ENCODE measurements at regions not wholly inside any gene's neighbourhood (a gene's known extent, or its start where the extent isn't known, plus 50 kb on each side); places are given as distances from the start of the nearest gene placed in this dataset.

DNA sequence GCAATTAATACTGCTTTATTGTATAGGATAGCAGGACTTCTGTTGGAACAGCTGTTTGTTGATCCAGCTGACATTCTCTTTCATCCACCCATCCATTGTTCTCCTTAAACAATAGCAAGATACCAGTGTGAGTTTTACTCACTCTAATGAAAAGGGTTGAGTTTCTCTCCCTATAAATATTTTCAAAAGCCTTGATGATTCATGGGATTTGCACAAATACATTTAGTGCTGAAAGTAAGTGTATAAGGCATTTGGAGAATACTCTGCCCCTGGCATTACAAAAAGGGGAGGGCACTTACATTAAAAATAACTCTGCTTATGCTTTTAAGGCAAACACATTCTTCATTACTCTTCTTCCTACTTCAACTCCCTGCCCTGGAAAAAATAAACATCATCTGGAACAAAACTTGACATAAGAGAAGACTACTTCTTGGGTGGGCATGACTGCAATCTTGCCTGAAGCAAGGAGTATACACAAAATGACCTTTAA is 634.9 kb downstream of the METTL15 start:
- no peak for DNase-seq (ENCODE audit: unreplicated experiment)
- Mint-ChIP-seq H3K4me1 (ENCODE audit: insufficient read depth, unreplicated experiment) (peaks cover 7% of the 10 kb centered on the region), H3K27ac (ENCODE audit: low read depth, unreplicated experiment) (no peak overlapping the region), H3K27me3 (ENCODE audit: insufficient read depth, unreplicated experiment) (no peaks in the 10 kb centered on the region), H3K4me3 (ENCODE audit: unreplicated experiment) (no peak overlapping the region), H3K36me3 (ENCODE audit: insufficient read depth, unreplicated experiment) (no peaks in the 10 kb centered on the region), H3K9me3 (ENCODE audit: unreplicated experiment) (peaks cover 17% of the 10 kb centered on the region)
- intact Hi-C loops (cut with micrococcal nuclease): no loop called here
- TF ChIP-seq CTCF (IDR thresholded peaks at IDR 0.05; ENCODE audit: unreplicated experiment): no peak
- ChIA-PET POLR2A (no interaction called here), CTCF (no interaction called here)
- no TSS peak for BruUV-seq (replicated peaks)

- Mint-ChIP-seq H3K27ac (ENCODE audit: low read depth, unreplicated experiment) (no peak overlapping the region), H3K4me1 (ENCODE audit: insufficient read depth, unreplicated experiment) (peaks cover 7% of the 10 kb centered on the region), H3K4me3 (ENCODE audit: unreplicated experiment) (no peak overlapping the region), H3K36me3 (ENCODE audit: insufficient read depth, unreplicated experiment) (no peaks in the 10 kb centered on the region), H3K27me3 (ENCODE audit: insufficient read depth, unreplicated experiment) (no peaks in the 10 kb centered on the region), H3K9me3 (ENCODE audit: unreplicated experiment) (peaks cover 6% of the 10 kb centered on the region)
- intact Hi-C loops (cut with micrococcal nuclease): no loop called here
- TF ChIP-seq CTCF (IDR thresholded peaks at IDR 0.05; ENCODE audit: unreplicated experiment): no peak
- DNase-seq (ENCODE audit: unreplicated experiment): no peak
- CTCF ChIA-PET: interaction anchor here (0.6 kb wide), 1 partner anchor 409 kb away, joined by 3 read pairs; no protein-coding TSS in a partner anchor
- POLR2A ChIA-PET: no interaction called here
- no TSS peak for BruUV-seq (replicated peaks)
These were observed 631.5 kb downstream of the METTL15 start for GRCh38 chr11:28739489-28740280.

- CTCF ChIA-PET: interaction anchor here (0.9 kb wide), 2 partner anchors 23 to 421 kb away, joined by 3 to 4 read pairs; no protein-coding TSS in a partner anchor
- Mint-ChIP-seq H3K27me3 (ENCODE audit: insufficient read depth, unreplicated experiment) (no peaks in the 10 kb centered on the region), H3K27ac (ENCODE audit: low read depth, unreplicated experiment) (no peak overlapping the region), H3K9me3 (ENCODE audit: unreplicated experiment) (no peaks in the 10 kb centered on the region), H3K4me1 (ENCODE audit: insufficient read depth, unreplicated experiment) (peaks cover 7% of the 10 kb centered on the region), H3K36me3 (ENCODE audit: insufficient read depth, unreplicated experiment) (no peaks in the 10 kb centered on the region), H3K4me3 (ENCODE audit: unreplicated experiment) (no peak overlapping the region)
- intact Hi-C loops (cut with micrococcal nuclease): no loop called here
- BruUV-seq (replicated peaks): no TSS peak
- DNase-seq (ENCODE audit: unreplicated experiment): no peak
- POLR2A ChIA-PET: interaction anchor here (0.5 to 1.3 kb wide), 2 partner anchors 224 to 1020 kb away, joined by 3 read pairs; no protein-coding TSS in a partner anchor
- TF ChIP-seq CTCF (IDR thresholded peaks at IDR 0.05; ENCODE audit: unreplicated experiment): no peak
These were observed 630.4 kb downstream of the METTL15 start for GRCh38 chr11:28738549-28738948.

- H3K4me3 Mint-ChIP-seq (ENCODE audit: unreplicated experiment): no peak overlapping the region
- no peaks in the 10 kb centered on the region for H3K4me1 Mint-ChIP-seq (ENCODE audit: insufficient read depth, unreplicated experiment)
- H3K27ac Mint-ChIP-seq (ENCODE audit: low read depth, unreplicated experiment): no peak overlapping the region
- no peaks in the 10 kb centered on the region for H3K27me3 Mint-ChIP-seq (ENCODE audit: insufficient read depth, unreplicated experiment)
- ChIA-PET POLR2A (no interaction called here), CTCF (no interaction called here)
- H3K36me3 Mint-ChIP-seq (ENCODE audit: insufficient read depth, unreplicated experiment): no peaks in the 10 kb centered on the region
- BruUV-seq (replicated peaks): no TSS peak
- no peak for DNase-seq (ENCODE audit: unreplicated experiment)
- peaks cover 8% of the 10 kb centered on the region for H3K9me3 Mint-ChIP-seq (ENCODE audit: unreplicated experiment)
- intact Hi-C loops (cut with micrococcal nuclease): no loop called here
- no peak for TF ChIP-seq CTCF (IDR thresholded peaks at IDR 0.05; ENCODE audit: unreplicated experiment)
These were observed 628.1 kb downstream of the METTL15 start for GRCh38 chr11:28736256-28736655.
